Hepatocyte (in vitro differentiated cells): ENCODE measurements at regions not wholly inside any gene's neighbourhood (a gene's known extent, or its start where the extent isn't known, plus 50 kb on each side); places are given as distances from the start of the nearest gene placed in this dataset.

ENCODE experiments used
- EZH2 ChIP-seq: fragments of 200-600 bp; sonication (generic); IDR thresholded peaks from 2 replicates; pipeline ENCODE4 v1.6.1; 2016; ENCODE audit warnings: antibody characterized with exemption, mild to moderate bottlenecking, borderline replicate concordance
- EZH2phosphoT487 ChIP-seq: fragments of 200-600 bp; sonication (generic); IDR thresholded peaks from one replicate; pipeline ENCODE4 v1.6.1; 2018; ENCODE audit warnings: antibody characterized with exemption, mild to moderate bottlenecking, low read depth, moderate library complexity; ENCODE audit not compliant: unreplicated experiment, severe bottlenecking
- TF ChIP-seq, protein P1 (sequence below): fragments of 200-600 bp; sonication (generic); IDR thresholded peaks from 2 replicates; pipeline ENCODE4 v1.5.1; 2016; ENCODE audit warnings: antibody characterized with exemption, mild to moderate bottlenecking; ENCODE audit not compliant: poor library complexity

DNA sequence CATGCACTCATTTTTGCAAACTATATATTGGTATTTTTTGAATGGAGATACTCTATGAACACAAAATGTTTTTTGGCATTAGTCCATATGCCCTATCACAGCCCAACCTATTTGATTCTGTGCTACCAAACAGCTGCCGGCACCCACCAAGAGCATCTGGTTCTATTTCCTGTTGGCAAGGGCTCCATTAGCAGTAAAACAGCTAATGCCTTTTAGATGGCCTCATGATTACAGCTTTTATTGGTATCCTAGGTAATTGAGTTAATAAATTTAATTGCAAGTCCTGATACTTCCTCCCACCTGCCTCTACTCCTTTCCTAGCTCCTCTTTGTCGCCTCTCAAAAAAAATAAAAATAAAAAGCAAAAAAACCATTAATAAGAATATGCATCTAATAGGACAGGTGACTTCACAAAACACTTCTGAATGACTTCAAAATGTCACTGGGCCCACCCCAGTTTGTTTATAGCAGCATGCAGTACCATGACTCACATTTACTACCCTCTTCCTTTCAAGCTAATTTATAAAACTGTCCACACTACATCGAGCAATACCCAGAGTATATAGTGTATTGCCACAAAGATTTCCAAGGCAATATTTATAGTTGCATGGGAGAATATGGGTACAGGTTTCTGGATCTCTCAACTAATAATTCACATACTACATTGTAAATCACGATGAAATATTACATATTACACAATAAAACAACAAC, 620.4 kb downstream of the SLCO4C1 start:
- no peak for TF ChIP-seq EZH2phosphoT487
- TF ChIP-seq, protein P1, sequence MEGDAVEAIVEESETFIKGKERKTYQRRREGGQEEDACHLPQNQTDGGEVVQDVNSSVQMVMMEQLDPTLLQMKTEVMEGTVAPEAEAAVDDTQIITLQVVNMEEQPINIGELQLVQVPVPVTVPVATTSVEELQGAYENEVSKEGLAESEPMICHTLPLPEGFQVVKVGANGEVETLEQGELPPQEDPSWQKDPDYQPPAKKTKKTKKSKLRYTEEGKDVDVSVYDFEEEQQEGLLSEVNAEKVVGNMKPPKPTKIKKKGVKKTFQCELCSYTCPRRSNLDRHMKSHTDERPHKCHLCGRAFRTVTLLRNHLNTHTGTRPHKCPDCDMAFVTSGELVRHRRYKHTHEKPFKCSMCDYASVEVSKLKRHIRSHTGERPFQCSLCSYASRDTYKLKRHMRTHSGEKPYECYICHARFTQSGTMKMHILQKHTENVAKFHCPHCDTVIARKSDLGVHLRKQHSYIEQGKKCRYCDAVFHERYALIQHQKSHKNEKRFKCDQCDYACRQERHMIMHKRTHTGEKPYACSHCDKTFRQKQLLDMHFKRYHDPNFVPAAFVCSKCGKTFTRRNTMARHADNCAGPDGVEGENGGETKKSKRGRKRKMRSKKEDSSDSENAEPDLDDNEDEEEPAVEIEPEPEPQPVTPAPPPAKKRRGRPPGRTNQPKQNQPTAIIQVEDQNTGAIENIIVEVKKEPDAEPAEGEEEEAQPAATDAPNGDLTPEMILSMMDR: no peak
- no peak for TF ChIP-seq EZH2
